ENCODE measurements at regions not wholly inside any gene's neighbourhood (a gene's known extent, or its start where the extent isn't known, plus 50 kb on each side); places are given as distances from the start of the nearest gene placed in this dataset.
A peak's percentile ranks its signal among the peaks of the same experiment; 100 is the strongest.
"Not testable (repeated sequence)": the region's sequence is repeated elsewhere in the genome, so short reads cannot be mapped to it uniquely, and the experiment has no call there.

- Histone ChIP-seq H3K36me3 (no peaks in the 10 kb centered on the region), H3K27me3 (no peaks in the 10 kb centered on the region), H3K4me1 (no peaks in the 10 kb centered on the region), H3K4me3 (no peak overlapping the region), H3K9me3 (peaks cover 0 to 66% of the 10 kb centered on the region in 2 donors), H3K27ac (no peak overlapping the region)
- no peak for ATAC-seq
- no peak for TF ChIP-seq CTCF (IDR thresholded peaks at IDR 0.05)
- DNase-seq, result no peak
- intact Hi-C loops (cut with DNase I), result no loop called here
These were observed 236.3 kb upstream of the FSIP2 start for GRCh38 chr2:185502351-185502750.

- DNase-seq (no peak), ATAC-seq (no peak)
- intact Hi-C loops (cut with DNase I), result no loop called here
- Histone ChIP-seq H3K36me3 (no peaks in the 10 kb centered on the region), H3K27me3 (no peaks in the 10 kb centered on the region), H3K4me3 (no peak overlapping the region), H3K27ac (no peak overlapping the region), H3K4me1 (no peaks in the 10 kb centered on the region), H3K9me3 (peaks cover 0 to 92% of the 10 kb centered on the region in 2 donors)
- TF ChIP-seq CTCF (IDR thresholded peaks at IDR 0.05), result no peak
These were observed 230.9 kb upstream of the FSIP2 start for GRCh38 chr2:185507719-185508118.

GRCh38 chr2:185510060-185510459, 228.5 kb upstream of the FSIP2 start:
- H3K4me3 ChIP-seq, result no peak overlapping the region
- no peak for TF ChIP-seq CTCF (IDR thresholded peaks at IDR 0.05)
- H3K9me3 ChIP-seq, result peaks cover 0 to 95% of the 10 kb centered on the region in 2 donors
- ATAC-seq (no peak), DNase-seq (no peak)
- no peaks in the 10 kb centered on the region for H3K27me3 ChIP-seq
- no peak overlapping the region for H3K27ac ChIP-seq
- no peaks in the 10 kb centered on the region for H3K4me1 ChIP-seq
- H3K36me3 ChIP-seq, result no peaks in the 10 kb centered on the region
- intact Hi-C loops (cut with DNase I), result no loop called here

- no peaks in the 10 kb centered on the region for H3K4me1 ChIP-seq
- H3K36me3 ChIP-seq, result no peaks in the 10 kb centered on the region
- no peak overlapping the region for H3K27ac ChIP-seq
- H3K4me3 ChIP-seq, result no peak overlapping the region
- no peak for ATAC-seq
- no peaks in the 10 kb centered on the region for H3K27me3 ChIP-seq
- peaks cover 0 to 95% of the 10 kb centered on the region in 2 donors for H3K9me3 ChIP-seq
- intact Hi-C loops (cut with DNase I), result no loop called here
- no peak for TF ChIP-seq CTCF (IDR thresholded peaks at IDR 0.05)
- DNase-seq, result no peak
These were observed 226.7 kb upstream of the FSIP2 start for GRCh38 chr2:185511925-185512324.

GRCh38 chr2:185522472-185522871, 216.1 kb upstream of the FSIP2 start:
- DNase-seq, result peak in 1 of 4 donors; percentile 0
- Histone ChIP-seq H3K9me3 (peaks cover 0 to 44% of the 10 kb centered on the region in 2 donors), H3K27ac (no peak overlapping the region), H3K27me3 (no peaks in the 10 kb centered on the region), H3K36me3 (no peaks in the 10 kb centered on the region), H3K4me1 (no peaks in the 10 kb centered on the region), H3K4me3 (no peak overlapping the region)
- no peak for TF ChIP-seq CTCF (IDR thresholded peaks at IDR 0.05)
- intact Hi-C loops (cut with DNase I), result no loop called here
- ATAC-seq, result no peak

- DNase-seq; H3K36me3 ChIP-seq; H3K27ac ChIP-seq; H3K4me3 ChIP-seq; H3K4me1 ChIP-seq; intact Hi-C loops (cut with DNase I); ATAC-seq; H3K27me3 ChIP-seq: not testable (repeated sequence)
- peaks cover 0 to 35% of the 10 kb centered on the region in 2 donors for H3K9me3 ChIP-seq
These were observed 214.4 kb upstream of the FSIP2 start for GRCh38 chr2:185524242-185524641.

Measured in left lung (tissue), 4 donors.